NT2/D1 (cell line): ENCODE measurements at regions not wholly inside any gene's neighbourhood (a gene's known extent, or its start where the extent isn't known, plus 50 kb on each side); places are given as distances from the start of the nearest gene placed in this dataset.

ENCODE experiments used
- SUZ12 ChIP-seq: IDR thresholded peaks from 2 replicates; pipeline ENCODE4 v1.6.1; 2011; ENCODE audit not compliant: insufficient read length, insufficient read depth; ENCODE audit errors: extremely low read depth
- ZNF274 ChIP-seq: IDR thresholded peaks from 2 replicates; pipeline ENCODE4 v1.6.1; 2011; ENCODE audit warnings: mild to moderate bottlenecking, low read depth, low read length

- TF ChIP-seq SUZ12: no peak
- TF ChIP-seq ZNF274: no peak
These were observed 92.2 kb upstream of the H2AZ1 start for GRCh38 chr4:100042235-100042634.
